Glomerular endothelial cell (primary cell): ENCODE measurements at regions not wholly inside any gene's neighbourhood (a gene's known extent, or its start where the extent isn't known, plus 50 kb on each side); places are given as distances from the start of the nearest gene placed in this dataset.
"Not testable (repeated sequence)": the region's sequence is repeated elsewhere in the genome, so short reads cannot be mapped to it uniquely, and the experiment has no call there.

Experiments used
- DNase-seq: peaks from one replicate; pipeline ENCODE4 v3.0.0-alpha.2; 2011; ENCODE audit warnings: low read depth, low spot score; ENCODE audit errors: extremely low read depth

DNA sequence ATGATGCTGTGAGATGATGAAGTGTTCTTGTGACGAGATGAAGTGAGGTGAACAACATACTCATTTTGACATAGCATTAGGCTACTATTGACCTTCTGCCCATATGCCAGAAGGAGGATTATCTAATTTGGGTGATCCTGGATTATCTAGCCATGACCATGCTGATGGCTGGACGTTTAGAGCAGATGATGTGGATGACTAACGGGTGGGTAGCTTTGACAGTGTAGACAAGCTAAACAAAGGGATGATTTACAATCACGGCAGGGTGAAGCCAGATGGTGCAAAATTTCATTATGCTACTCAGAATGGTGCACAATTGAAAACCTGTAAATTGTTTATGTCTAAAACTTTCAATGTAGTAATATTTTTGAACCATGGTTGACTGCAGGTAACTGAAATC lies 2403.4 kb upstream of the ACO1 start:
- no peak for DNase-seq

DNA sequence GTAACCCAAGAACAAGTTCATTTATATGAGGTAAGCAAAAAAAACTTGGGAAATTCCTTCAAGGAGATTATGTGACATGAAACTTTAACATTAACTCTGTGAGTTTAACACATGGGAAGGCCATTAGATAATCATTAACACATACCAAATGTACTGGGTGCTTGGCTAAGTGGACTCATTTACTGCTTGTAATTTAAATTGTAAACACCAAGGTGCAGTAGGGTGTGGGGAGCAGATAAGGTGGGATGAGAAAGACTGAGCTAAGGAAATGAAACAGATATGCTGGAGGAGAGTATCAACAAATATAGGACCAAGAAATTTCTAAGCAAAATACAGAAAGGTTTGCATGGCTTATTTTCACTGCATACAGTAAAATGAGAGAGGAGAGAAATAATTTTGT lies 2384.8 kb upstream of the ACO1 start:
- no peak for DNase-seq

DNA sequence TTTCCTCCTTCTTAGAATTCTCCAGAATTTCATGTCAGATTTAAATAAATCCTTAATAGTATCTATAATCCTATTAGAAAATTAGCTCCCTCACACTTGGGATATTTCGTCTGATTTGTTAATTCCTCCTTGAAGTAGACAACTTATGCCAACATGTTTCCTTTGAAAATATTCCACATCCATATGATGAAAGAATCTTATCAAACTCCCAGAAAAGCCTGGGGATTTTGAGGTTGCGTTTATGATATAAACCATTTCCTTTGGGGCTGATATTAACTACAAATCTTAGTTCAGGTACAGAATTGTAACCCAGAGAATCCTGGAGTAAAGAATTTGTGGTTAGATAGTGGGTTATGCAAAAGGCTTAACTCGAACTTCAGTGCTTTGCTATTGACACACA lies 2373.8 kb upstream of the ACO1 start:
- no peak for DNase-seq

GRCh38 chr9:30012622-30013021 lies 2371.8 kb upstream of the ACO1 start:
- no peak for DNase-seq

GRCh38 chr9:30015073-30015472 lies 2369.4 kb upstream of the ACO1 start:
- DNase-seq = no peak

DNA sequence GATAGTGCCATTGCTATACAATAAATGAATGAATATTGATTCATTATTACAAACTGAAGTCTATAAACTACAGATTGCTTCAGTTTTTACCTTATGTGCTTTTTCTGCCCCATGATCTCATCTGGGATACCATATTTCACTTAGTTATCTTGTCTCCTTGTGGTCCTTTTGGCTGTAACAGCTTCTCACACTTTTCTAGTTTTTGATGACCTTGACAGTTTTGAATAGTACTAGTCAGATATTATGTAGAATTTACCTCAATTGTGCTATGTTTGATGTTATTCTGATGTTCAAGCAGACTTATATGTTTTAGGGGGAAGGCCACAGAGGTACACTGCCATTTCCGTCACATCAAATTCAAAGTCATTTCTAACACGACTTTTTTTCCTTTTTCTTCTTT lies 2364.3 kb upstream of the ACO1 start:
- no peak for DNase-seq

DNA sequence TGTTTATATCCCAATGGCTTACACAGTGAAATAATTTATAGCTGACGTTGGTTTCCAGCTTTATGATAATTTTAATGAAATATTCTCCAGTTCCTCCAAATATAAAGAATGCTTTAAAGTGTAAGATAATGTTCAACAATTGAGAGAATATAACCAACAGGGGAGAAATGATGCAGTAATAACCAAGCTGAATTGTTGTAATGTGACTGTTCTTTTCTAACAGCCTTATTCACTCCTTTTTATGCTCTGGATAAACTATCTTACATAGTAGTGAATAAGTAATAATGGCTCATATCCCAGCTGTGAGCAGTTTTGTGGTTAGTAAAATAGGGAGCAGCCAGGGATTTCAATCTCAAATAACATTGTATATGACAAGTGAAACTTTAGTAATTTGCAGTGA lies 2348.7 kb upstream of the ACO1 start:
- no peak for DNase-seq

GRCh38 chr9:30036558-30036957 lies 2347.9 kb upstream of the ACO1 start:
- DNase-seq = no peak

DNA sequence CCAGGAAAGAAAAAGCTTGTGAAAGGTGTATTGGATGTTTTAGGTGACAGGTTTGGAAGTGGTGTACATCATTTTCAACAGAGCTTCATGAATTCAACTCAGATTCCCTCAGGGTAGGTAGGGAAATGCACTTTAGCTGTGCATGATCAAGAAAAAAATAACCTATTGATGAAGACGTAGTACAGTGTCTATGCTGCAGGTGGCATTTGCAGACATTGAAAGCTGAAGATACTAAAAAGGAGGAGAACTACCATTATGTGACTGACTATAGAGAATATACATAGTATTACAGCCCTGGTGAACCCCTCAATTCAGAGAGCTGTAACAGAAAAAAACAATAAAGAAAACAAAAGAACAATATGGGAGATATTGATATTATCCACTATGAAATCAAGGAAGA lies 2344.7 kb upstream of the ACO1 start:
- DNase-seq = no peak

GRCh38 chr9:30048396-30048795 lies 2336.0 kb upstream of the ACO1 start:
- no peak for DNase-seq

- no peak for DNase-seq
These were observed 2326.0 kb upstream of the ACO1 start for GRCh38 chr9:30058463-30058862.

DNA sequence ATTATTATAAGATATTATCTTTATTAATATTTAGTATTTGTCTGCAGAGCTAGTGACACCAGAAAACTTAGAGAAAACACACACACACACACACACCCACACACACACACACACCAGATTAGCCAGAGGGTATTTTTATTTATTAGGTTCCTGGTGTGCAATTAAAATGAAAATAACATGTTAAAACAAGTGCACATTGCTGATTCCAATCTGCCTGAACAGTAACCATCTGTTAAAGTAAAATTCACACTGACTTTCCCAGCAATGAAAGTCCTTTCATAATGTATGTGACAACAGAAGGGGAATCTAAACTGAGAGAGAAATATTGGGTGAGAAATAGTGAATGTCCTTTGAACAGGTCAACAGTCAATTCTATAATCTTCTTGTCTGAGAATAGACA lies 2323.5 kb upstream of the ACO1 start:
- no peak for DNase-seq

DNA sequence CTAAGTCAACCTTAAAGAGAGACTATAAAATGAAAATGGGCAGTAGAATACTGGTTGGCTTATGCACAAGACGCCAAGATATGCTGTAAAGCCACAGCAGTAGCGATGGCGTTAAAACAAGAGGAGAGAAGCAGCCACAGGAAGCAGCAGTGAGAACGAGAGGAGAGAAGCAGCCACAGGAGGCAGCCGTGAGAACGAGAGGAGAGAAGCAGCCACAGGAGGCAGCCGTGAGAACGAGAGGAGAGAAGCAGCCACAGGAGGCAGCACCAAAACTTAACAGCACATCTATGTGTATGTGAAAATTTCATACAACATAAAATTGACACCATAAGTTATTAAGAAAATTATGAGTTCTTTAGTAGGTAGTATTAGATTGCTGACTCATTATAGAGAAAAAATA lies 2318.6 kb upstream of the ACO1 start:
- DNase-seq = no peak

DNA sequence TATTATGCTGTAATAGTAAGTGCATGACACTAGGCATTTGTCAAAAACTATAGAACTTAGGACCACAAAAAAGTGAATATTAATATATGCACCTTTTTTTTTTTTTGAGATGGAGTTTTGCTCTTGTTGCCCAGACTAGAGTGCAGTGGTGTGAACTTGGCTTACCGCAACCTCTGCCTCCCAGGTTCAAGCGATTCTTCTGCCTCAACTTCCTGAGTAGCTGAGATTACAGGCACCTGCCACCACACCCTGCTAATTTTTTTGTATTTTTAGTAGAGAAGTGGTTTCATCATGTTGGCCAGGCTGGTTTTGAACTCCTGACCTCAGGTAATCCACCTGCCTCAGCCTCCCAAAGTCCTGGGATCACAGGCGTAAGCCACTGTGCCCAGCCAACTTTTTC lies 2315.2 kb upstream of the ACO1 start:
- not testable (repeated sequence) for DNase-seq

GRCh38 chr9:30075022-30075421 lies 2309.4 kb upstream of the ACO1 start:
- no peak for DNase-seq

GRCh38 chr9:30075451-30076199 lies 2308.8 kb upstream of the ACO1 start:
- no peak for DNase-seq

DNA sequence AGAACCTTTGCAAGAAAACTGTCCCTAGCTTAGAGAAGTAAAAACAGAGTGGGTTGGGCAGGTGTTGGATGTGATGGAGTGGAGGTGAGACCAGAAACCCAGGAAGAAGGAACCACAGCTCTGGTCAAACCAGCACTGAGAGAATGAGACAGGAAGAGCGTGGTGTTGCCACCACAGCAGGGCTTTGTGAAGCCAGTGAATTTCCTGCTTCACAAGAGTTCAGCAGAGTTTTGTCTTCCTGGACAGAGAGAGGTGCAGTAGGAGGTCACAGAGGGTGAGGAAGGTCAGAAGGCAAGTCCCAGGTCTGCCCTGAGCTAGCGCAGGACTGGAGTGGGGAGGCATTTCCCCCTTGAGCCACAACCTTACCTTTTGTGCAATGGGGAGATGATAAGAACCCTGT lies 2306.2 kb upstream of the ACO1 start:
- no peak for DNase-seq

DNA sequence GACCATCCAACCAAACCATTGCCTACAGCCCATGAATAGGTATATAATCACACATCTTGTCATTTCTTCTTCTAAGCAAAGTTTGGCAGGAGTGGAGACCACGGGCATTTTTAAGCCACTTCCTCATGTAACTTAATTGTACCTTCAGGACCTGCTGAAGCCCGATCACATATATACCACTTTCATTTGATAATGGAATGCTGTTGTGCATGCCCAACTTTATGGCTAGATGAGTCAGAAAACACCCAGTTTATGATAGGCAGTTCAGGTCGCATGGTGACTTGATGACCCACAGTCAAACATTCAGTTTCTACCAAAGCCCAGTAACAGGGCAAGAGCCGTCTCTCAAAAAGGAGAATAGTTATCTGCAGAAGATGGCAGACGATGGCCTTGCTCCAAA lies 2295.0 kb upstream of the ACO1 start:
- DNase-seq = no peak

- DNase-seq = no peak
These were observed 2280.6 kb upstream of the ACO1 start for GRCh38 chr9:30103647-30104394.

DNA sequence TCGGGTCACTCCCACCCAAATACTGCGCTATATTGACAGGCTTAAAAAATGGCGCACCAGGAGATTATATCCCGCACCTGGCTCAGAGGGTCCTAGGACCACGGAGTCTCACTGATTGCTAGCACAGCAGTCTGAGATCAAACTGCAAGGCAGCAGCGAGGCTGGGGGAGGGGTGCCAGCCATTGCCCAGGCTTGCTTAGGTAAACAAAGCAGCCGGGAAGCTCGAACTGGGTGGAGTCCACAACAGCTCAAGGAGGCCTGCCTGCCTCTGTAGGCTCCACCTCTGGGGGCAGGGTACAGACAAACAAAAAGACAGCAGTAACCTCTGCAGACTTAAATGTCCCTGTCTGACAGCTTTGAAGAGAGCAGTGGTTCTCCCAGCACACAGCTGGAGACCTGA lies 2277.3 kb upstream of the ACO1 start:
- DNase-seq = not testable (repeated sequence)

DNA sequence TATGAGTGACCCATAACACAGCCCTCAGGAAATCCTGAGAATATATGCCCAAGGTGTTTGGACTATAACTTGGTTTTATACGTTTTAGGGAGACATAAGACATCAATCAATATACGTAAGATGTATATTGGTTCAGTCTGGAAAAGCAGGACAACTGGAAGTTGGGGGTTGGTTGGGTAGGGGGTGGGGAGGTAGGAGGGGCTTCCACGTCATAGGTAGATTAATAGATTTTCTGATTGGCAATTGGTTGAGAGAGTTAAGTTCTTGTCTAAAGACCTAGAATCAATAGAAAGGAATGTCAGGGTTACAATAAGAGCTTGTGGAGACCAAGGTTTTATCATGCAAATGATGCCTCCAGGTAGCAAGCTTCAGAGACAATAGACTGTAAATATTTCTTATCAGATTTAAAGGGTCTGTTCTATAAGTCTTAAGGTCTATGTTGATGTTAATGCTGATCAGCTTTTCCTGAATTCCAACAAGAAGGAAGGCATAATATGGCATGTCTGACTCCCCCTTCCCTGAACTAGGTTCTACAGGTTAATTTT lies 2267.7 kb upstream of the ACO1 start:
- no peak for DNase-seq

GRCh38 chr9:30120666-30121065 lies 2263.8 kb upstream of the ACO1 start:
- no peak for DNase-seq
